K562 (cell line): ENCODE measurements at regions not wholly inside any gene's neighbourhood (a gene's known extent, or its start where the extent isn't known, plus 50 kb on each side); places are given as distances from the start of the nearest gene placed in this dataset.

Experiments used
- EZH2 ChIP-seq: IDR thresholded peaks from 2 replicates; pipeline ENCODE4 v1.6.1; 2012; ENCODE audit warnings: low read depth, mild to moderate bottlenecking, inconsistent platforms, low read length, borderline replicate concordance
- SREBF1 ChIP-seq: fragments of 150-350 bp; IDR thresholded peaks from 2 replicates; pipeline ENCODE4 v1.6.1; 2014; ENCODE audit warnings: antibody characterized with exemption, low read depth, low read length, borderline replicate concordance
- SRF ChIP-seq, 2 experiments: fragments of 250-450, 450-650 bp in 1 of 2; sonication (Bioruptor Pico) in 1 of 2; sonication (generic) in 1 of 2; formaldehyde crosslinking; IDR thresholded peaks; 2 replicates each; pipeline versions ENCODE4 v1.5.0 to v1.5.1; 2020 to 2022; ENCODE audit warnings: mild to moderate bottlenecking in 1 of 2, missing genetic modification reagents in 1 of 2
- TF ChIP-seq, protein P1 (sequence below), 3 experiments: IDR thresholded peaks in 2 of 3; conservative IDR thresholded peaks in 1 of 3; 2 replicates each; pipeline ENCODE4 v1.5.1; 2011 to 2012; ENCODE audit warnings: low read length in 3 of 3, mild to moderate bottlenecking in 3 of 3, control low read depth in 2 of 3, improper control_type of control experiment in 1 of 3, inconsistent platforms in 1 of 3, low read depth in 1 of 3, mixed read lengths in 1 of 3, moderate library complexity in 1 of 3; ENCODE audit not compliant: insufficient read depth in 2 of 3
- TF ChIP-seq, protein P2 (sequence below): fragments of 450-650 bp; IDR thresholded peaks from 2 replicates; pipeline ENCODE4 v1.6.1; 2017; ENCODE audit warnings: antibody characterized with exemption, mild to moderate bottlenecking
- TF ChIP-seq, protein P3 (sequence below): sonication (generic); formaldehyde crosslinking; IDR thresholded peaks from 2 replicates; pipeline ENCODE4 v1.8.1; 2023; ENCODE audit warnings: mild to moderate bottlenecking, missing genetic modification reagents

DNA sequence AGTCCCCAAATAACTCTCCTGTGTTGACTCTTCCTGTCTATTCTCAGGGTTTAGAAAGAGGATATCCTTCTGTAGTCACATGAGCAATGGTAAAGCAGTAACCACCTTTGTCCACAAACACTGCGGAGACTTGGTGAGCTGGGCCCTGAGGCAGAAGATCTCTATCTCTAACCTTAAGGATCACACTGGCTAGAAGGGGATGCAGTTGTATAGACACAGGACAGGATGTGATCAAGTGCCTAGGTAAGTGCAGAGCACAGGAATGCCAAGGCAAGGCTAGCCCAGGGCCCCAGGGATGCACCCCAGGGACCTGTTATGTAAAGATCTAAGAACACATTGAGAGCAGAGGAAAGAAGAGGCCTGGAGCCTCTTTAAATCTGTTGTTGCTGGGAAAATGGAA lies 610.5 kb downstream of the IRX1 start:
- TF ChIP-seq SREBF1 (no peak), EZH2 (no peak), SRF (CRISPR knock-in tag; IDR thresholded peaks at IDR 0.05) (no peak)
- TF ChIP-seq, protein P1, sequence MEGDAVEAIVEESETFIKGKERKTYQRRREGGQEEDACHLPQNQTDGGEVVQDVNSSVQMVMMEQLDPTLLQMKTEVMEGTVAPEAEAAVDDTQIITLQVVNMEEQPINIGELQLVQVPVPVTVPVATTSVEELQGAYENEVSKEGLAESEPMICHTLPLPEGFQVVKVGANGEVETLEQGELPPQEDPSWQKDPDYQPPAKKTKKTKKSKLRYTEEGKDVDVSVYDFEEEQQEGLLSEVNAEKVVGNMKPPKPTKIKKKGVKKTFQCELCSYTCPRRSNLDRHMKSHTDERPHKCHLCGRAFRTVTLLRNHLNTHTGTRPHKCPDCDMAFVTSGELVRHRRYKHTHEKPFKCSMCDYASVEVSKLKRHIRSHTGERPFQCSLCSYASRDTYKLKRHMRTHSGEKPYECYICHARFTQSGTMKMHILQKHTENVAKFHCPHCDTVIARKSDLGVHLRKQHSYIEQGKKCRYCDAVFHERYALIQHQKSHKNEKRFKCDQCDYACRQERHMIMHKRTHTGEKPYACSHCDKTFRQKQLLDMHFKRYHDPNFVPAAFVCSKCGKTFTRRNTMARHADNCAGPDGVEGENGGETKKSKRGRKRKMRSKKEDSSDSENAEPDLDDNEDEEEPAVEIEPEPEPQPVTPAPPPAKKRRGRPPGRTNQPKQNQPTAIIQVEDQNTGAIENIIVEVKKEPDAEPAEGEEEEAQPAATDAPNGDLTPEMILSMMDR (IDR thresholded peaks at IDR 0.05 in 2 of 3, conservative IDR thresholded peaks at IDR 0.05 in 1 of 3; ENCODE audit: insufficient read depth in 2 of 3, low read depth in 1 of 3, low read length in 3 of 3) = no peak
- TF ChIP-seq, protein P2, sequence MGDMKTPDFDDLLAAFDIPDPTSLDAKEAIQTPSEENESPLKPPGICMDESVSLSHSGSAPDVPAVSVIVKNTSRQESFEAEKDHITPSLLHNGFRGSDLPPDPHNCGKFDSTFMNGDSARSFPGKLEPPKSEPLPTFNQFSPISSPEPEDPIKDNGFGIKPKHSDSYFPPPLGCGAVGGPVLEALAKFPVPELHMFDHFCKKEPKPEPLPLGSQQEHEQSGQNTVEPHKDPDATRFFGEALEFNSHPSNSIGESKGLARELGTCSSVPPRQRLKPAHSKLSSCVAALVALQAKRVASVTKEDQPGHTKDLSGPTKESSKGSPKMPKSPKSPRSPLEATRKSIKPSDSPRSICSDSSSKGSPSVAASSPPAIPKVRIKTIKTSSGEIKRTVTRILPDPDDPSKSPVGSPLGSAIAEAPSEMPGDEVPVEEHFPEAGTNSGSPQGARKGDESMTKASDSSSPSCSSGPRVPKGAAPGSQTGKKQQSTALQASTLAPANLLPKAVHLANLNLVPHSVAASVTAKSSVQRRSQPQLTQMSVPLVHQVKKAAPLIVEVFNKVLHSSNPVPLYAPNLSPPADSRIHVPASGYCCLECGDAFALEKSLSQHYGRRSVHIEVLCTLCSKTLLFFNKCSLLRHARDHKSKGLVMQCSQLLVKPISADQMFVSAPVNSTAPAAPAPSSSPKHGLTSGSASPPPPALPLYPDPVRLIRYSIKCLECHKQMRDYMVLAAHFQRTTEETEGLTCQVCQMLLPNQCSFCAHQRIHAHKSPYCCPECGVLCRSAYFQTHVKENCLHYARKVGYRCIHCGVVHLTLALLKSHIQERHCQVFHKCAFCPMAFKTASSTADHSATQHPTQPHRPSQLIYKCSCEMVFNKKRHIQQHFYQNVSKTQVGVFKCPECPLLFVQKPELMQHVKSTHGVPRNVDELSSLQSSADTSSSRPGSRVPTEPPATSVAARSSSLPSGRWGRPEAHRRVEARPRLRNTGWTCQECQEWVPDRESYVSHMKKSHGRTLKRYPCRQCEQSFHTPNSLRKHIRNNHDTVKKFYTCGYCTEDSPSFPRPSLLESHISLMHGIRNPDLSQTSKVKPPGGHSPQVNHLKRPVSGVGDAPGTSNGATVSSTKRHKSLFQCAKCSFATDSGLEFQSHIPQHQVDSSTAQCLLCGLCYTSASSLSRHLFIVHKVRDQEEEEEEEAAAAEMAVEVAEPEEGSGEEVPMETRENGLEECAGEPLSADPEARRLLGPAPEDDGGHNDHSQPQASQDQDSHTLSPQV = no peak
- TF ChIP-seq, protein P3, sequence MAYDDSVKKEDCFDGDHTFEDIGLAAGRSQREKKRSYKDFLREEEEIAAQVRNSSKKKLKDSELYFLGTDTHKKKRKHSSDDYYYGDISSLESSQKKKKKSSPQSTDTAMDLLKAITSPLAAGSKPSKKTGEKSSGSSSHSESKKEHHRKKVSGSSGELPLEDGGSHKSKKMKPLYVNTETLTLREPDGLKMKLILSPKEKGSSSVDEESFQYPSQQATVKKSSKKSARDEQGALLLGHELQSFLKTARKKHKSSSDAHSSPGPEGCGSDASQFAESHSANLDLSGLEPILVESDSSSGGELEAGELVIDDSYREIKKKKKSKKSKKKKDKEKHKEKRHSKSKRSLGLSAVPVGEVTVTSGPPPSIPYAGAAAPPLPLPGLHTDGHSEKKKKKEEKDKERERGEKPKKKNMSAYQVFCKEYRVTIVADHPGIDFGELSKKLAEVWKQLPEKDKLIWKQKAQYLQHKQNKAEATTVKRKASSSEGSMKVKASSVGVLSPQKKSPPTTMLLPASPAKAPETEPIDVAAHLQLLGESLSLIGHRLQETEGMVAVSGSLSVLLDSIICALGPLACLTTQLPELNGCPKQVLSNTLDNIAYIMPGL (CRISPR knock-in tag) = no peak
